ENCODE measurements at regions not wholly inside any gene's neighbourhood (a gene's known extent, or its start where the extent isn't known, plus 50 kb on each side); places are given as distances from the start of the nearest gene placed in this dataset.

GRCh38 chr4:124035364-124036041 is 638.9 kb downstream of the SPRY1 start:
- TF ChIP-seq GATA3 (IDR thresholded peaks at IDR 0.05; ENCODE audit: low read depth, low read length) (no peak), GATA2 (IDR thresholded peaks at IDR 0.05; ENCODE audit: low read depth, low read length) (no peak)

Measured in SH-SY5Y (cell line).